Right renal pelvis (tissue), 4 donors: ENCODE measurements at regions not wholly inside any gene's neighbourhood (a gene's known extent, or its start where the extent isn't known, plus 50 kb on each side); places are given as distances from the start of the nearest gene placed in this dataset.
"Not testable (repeated sequence)": the region's sequence is repeated elsewhere in the genome, so short reads cannot be mapped to it uniquely, and the experiment has no call there.

ENCODE experiments used
- DNase-seq, 4 donors: peaks; one replicate each; pipeline ENCODE4 v3.0.0-alpha.2; 2013; ENCODE audit warnings: low read depth in 4 of 4, low spot score in 3 of 4, missing footprints in 1 of 4

DNA sequence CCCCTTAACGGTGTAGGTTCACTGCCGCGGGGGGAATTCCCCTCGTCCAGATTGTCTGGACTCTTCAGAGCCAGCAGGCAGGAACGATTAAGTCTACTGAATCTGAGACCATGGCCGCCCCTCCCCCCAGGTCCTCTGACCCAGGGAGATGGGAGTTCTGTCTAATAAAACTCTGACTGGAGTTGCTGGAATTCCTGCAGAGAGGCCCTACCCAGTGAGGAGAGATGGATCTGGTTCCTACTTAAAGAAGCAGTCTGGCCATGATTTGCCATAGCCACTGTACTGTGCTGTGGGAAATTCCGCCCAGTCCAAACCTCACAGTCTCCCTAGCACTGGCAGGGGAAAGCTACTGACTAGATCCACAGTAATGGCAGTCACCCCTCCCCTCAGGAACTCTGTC lies 237.7 kb upstream of the RASA1 start:
- no peak for DNase-seq

DNA sequence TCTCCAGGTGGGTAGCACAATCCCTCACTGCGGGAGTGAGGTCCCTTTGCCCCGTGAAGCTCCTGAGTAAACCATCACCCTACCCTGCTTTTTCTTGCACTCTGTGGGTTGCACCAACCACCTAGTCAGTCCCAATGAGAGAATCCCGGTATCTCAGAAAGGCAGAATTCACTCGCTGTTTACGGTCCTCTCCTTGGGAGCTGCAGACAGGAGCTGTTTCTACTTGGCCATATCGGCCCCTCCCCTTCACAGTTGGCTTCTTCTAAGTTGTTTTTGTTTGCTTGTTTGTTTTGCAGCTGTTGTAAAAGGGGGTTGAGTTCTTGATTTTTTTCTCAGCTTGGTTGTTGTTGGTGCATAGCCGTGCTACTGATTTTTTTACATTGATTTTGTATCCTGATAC lies 237.0 kb upstream of the RASA1 start:
- DNase-seq: no peak

DNA sequence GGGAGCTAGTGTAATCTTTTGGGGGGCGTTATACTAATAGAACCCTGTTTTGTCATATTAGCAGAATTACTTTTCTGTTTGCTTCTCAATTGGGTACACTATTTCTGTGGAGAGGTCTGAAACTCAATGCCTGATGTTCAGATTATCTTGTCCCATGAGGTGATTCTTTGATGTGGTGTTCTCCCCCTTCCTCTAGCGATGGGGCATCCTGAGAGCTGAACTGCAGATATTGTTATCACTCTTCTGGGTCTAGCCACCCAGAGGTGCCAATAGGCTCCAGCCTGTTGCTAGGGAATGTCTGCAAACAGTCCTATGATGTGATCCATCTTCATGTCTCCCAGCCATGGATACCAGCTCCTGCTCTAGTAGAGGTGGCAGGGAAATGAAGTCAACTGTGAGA lies 233.1 kb upstream of the RASA1 start:
- no peak for DNase-seq

DNA sequence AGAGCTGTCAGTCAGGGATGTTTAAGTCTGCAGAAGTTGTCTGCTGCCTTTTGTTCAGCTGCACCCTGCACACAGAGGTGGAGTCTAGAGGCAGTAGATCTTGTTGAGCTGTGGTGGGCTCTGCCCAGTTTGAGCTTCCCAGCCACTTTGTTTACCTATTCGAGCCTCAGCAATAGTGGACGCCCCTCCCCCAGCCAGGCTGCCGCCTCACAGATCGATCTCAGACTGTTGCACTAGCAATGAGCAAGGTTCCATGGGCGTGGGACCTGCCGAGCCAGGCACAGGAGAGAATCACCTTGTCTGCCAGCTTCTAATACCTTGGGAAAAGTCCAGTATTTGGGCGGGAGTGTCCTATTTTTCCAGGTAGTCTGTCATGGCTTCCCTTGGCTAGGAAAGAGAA lies 225.1 kb upstream of the RASA1 start:
- no peak for DNase-seq

DNA sequence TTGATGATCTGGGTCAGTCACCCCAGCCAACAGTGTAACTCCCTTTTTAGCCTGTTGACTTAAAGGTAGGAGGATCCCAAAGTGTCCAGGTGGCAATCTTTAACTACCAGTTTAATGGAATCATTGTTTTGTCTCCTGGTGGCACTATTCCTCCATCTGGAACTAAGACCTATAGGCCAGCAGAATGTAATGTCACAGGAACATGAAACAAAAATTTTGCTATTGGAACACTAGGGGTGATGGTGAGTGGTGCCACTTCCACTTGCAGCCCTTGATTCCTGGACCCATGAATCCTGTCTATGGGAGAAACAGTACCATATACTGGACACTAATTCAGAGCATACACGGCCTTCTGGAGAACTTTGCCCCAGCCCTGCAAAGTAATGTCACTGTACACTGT lies 219.5 kb upstream of the RASA1 start:
- no peak for DNase-seq

DNA sequence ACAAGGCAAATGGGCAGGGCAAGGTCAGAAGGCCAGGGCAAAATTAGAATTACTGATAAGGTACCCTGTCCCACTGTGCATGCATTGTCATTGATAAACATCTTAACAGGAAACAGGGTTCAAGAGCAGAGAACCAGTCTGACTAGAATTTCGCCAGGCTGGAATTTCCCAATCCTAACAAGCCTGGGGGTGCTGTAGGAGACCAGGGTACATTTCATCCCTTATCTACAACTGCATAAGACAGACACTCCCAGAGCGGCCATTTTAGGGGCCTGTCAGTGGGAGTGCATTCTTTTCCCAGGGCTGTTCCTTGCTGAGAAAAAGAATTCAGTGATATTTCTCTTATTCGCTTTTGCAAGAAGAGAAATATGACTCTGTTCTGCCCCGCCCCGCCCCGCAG lies 218.7 kb upstream of the RASA1 start:
- DNase-seq: not testable (repeated sequence)

DNA sequence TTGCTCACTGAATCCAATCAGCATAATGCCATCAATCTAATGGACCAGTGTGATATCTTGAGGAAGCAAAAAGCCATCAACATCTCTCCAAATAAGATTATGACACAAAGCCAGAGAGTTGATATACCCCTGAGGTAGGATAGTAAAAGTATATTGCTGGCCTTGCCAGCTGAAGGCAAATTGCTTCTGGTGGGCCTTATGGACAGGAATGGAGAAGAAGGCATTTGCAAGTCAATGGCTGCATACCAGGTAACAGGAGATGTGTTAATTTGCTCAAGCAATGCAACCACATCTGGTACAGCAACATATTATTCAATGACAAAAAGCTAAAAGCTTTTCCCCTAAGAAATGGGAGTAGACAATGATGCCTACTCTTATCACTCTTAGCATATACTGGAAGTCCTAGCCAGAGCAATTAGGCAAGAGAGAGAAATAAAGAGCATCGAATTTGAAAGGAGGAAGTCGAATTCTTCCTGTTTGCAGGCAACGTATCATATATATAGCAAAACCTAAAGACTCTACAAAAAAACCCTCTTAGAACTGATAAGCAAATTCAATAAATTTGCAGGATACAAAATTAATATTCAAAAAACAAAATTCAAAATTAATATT lies 216.1 kb upstream of the RASA1 start:
- no peak for DNase-seq

DNA sequence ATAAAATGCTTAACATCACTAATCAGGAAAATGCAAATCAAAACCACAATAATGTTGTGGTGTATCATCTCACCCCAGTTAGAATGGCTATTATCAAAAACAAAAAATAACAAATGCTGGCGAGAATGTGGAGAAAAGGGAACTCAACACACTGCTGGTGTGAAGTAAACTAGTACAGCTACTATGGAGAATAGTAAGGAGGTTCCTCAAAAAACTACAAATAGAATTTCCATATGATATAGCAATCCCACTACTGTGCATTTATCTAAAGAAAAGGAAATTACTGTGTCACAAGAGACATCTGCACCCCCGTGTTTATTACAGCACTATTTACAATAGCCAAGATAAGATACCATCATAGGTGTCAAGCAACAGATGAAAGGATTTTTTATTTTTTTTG lies 214.5 kb upstream of the RASA1 start:
- no peak for DNase-seq

DNA sequence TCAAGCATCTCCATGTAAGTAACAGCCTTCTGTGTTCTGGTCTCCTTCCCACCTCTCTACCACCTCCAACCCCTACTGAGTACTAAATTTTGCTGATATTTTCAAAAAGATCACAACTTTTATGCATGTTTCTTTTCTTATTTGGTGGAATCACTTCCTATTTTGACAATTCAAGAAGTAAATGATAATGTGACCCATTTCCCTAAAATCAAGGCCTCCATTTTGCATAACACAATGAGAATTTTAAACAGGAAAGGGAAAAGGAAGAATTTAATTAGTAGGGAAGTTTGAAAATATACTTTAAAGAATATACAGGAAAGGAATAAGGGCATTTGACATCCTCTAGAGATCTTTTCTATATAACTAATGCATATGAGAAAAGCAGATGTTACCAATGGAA lies 212.9 kb upstream of the RASA1 start:
- DNase-seq: no peak

DNA sequence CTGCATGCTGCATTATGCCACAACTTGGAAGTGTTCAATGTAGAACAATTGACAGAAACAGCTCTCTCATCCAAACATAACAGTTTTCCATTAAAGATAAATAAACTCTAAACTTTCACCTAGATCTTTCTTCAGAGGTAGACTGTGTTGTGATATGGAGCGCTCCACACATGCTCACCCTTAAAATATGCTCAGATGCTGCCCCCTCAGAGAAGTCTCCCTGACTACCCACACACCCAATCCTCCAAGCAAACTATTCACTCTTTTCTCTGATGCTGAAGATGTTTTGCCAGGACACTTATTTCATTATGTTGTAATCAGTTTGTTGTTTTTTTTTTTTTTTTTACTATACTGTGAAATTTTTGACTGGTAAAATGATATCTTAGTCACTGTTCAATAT lies 206.6 kb upstream of the RASA1 start:
- no peak for DNase-seq

DNA sequence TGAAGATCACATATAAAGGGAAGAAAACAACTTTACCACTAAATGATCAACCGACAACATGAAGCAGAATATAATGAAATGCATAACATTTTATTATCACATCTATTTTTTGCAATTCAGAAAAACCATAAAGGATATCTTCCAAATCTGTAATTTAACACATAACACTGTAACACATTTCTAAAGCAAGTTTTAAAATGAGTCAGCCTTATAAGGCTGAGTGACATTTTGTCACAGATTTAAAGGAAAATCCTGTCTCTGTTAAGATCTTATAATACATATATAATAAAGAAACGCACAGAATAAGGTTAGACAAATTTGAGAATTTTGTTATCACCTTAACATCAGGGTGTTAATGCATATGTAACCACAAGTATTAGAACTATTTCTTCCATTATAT lies 198.4 kb upstream of the RASA1 start:
- no peak for DNase-seq

DNA sequence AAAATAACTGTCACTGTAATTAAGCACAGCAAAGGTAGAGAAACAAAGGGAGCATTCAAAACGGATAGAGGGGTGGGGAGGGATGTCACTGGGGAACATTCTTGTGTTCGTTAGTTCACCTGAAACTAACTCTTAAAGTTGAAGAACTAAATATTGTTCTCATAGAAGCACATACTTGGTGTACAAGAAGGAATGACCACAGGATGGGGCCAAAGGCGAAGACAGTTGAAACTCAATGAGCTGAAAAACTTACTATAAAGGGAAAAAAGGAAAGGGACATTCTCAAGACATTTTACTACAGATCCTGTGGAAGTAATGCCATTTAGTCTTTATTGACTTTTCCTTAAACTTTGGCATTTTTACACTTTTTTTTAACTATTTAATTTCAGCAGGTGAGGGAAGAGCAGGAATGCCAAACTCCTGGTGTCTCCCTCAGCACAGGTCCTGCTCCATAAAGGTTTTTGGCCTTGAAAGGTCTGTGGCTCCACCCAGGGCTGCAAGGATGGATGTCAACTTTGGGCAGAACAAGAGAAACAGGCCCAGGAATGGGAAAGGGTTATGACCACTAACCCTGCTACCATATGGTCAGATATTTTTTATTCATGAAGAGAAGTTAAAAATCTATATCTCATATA lies 197.6 kb upstream of the RASA1 start:
- peak in 1 of 4 donors; percentile 1 for DNase-seq

DNA sequence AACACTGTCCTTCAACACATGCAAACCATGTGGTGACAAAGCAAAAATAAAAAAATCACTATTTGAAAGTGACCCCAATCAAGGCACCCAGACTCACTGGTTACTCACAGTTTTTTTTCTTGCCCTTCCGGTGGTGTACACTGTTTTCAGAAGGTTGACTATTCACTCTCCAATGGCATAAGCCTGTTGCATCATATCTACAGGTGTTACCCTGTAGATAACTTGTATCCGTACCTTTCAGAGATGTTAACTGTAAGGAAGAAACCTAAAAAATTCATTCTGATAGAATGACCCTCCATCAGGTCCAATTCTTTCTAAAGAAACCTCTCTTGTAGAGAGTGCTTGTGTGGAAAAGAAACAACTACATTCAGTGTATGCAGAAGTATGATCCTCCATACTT lies 193.6 kb upstream of the RASA1 start:
- no peak for DNase-seq

DNA sequence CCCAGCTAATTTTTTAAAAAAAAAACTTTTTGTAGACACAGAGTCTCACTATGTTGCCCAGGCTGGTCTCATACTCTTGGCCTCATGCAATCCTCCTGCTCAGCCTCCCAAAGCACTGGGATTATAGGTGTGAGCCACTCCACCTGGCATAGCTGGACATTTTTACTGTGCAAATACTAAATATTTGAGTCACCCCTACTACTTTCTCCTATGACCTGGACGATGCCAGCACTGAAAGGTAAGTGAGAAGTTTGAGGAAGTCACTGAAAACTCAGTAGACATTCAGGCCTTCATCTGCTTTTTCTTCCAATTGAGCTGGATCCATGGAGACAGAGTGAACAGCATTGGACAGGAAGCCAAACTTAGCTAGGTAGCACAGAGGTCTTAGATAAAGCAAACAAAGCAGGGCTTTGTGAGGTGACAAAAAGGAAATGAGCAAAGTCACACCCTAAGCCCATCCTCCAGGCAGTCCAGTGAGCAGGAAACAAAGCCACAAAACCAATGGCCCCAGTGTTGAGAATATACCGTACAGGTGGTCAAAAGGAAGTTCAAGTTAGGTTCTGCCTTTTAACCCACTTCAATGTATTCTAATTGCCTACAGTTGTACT lies 192.6 kb upstream of the RASA1 start:
- DNase-seq: no peak

DNA sequence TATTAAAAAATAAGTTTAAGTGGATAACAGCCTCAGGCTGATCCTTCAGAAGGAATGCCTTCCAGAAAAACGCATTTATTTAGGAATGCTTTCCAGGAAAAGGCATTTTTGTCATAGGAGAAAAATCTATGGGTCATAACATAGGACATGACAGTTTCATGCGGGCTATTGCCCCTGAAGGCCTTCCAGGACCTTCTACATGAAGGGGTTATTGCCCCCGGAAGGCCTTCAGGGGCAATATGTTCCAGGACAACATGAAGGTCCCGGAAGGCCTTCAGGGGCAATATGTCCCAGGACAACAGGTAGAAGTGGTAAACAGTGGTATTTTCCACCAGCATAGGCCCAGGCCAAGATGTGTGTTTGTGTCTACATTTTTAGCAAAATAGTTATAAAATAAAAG lies 191.3 kb upstream of the RASA1 start:
- DNase-seq: no peak

DNA sequence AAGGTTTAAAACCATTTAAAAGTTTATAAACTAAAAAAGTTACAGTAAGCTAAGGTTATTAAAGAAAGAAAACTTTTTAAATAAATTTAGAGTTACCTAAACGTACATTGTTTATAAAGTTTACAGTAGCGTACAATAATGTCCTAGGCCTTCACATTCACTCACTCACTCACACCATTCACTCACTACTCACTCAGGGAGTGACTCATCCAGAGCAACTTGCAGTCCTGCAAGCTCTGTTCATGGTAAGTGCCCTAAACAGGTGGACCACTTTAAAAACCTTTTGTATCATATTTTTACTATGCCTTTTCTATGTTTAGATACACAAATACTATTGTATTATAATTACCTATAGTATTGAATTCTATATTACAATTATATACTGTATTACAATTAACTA lies 190.8 kb upstream of the RASA1 start:
- no peak for DNase-seq

DNA sequence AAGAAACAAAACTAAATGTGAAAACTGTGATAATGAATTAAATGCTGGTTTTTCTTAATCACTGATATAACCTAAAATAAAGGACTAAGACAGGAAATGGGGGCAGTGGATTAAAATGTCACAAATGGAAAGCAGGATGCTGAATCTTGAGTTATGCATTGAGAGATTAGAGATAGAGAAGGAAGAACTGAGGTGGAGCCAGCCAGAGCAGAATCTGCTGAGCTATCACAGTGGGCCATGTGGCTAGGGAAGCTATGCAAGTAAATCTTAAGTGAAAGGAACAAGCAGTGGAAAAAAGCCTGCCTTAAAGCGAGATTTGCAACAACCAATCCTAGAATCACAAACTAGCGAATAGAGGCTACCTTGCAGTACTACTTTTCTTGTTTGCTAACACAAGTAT lies 188.5 kb upstream of the RASA1 start:
- DNase-seq: no peak

DNA sequence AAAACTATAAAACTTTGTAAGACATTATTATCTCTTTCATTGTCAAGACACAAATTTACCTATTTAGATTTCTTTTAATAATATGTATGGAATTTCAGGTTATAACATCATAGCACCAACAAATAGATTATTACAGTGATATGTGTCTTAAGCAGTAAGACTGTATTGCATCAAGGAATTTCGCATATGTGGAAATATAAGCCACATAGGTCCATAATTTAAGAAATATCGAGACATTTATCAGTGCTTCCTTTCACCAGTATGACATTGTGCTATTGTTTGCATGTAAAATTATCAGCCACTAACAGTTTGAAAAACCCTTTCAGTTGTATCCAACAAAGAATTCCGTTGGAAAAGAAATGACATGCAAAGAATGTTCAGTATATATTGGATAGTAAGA lies 186.7 kb upstream of the RASA1 start:
- no peak for DNase-seq

DNA sequence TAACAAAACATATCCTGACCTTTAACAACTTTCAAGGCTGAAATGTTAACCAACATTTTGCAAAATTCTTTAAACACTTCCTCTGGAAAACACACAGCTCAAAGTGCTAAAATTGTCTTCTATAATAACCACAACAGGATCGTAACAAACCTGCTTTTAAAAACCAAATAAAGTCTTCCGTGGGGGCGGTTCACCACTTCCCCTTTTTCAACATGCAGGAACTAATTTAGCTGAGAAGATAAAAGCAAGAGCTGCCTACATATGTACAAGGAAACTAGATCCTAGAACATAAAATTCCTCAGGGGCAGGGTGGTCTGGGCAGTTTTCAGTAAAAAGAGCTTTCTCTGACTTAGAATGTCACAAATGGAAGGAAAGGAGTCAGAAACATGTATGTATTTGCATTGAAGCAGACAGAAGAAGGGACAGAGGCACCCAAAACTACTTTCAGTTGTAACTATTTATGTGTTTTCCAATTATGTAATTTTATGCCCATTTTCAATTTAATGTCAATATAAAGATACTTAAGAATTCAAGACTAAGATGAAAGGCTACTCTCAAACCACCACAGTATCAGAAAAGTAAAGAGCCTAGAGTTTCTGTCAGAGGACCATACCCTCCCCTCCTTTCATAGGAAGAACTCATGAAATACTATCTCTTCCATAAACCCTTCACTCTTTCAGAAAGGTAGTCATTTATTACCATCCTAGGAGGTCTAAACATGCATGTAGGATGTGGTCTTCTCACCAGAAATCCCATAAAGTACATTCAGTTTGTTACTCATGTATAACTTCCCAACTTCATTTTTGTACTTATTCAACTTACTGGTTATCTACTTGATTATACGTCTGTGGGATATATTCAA lies 185.9 kb upstream of the RASA1 start:
- DNase-seq: no peak

DNA sequence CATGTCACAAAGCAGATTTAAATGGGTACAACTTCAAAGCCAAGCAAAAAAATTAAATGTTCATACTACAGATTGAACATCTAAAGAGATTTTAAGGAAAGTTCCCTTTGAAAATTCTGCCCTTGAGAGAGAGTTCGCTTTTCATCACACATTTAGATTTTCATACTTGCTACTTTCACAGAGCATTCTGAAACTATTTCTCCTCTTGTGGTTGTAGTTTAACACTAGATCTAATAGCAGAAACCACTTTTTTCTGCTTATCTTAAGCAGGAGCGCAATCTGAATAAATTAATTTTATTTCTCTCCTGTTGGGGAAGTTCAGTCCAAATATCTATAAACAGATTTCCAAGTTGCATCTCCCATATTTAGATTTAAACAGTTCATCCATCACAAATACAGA lies 173.3 kb upstream of the RASA1 start:
- no peak for DNase-seq

DNA sequence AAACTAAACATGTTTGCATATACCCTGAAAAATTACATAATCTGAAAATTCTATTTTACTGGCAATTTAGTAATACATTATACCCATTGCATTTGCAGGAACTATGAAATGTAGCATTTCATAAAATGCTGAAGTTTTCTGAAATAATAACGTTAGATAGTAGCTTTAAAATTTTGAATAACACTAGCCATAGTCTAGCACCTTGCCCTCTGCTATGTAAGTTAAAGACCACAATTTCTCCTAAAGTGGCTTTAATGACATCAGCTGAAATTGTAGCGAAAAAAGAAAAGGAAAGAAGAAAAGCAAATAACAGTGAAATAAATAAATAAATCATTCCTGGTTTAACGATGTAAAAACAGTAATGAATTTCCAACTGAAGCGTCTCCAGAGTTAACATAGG lies 172.8 kb upstream of the RASA1 start:
- DNase-seq: no peak

DNA sequence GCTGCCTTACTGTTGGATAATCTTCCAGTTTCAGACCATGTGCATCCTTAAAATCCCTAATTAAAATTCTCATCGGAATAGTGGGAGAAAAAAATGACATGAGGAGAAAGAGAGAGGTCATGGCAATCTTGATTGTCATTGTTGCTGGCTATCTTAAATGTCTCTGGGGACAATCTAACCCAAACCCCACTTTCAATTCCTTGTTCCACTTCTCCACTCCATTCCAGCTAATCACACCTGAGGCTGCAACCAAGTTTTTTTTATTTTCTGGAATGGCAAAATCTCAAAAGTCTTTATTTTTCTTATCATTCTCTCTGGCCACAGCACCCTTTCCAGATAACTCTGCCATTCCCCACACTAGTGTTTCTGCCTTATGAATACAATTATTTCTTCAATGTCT lies 171.9 kb upstream of the RASA1 start:
- DNase-seq: no peak
